RWPE2 (cell line): ENCODE measurements at regions not wholly inside any gene's neighbourhood (a gene's known extent, or its start where the extent isn't known, plus 50 kb on each side); places are given as distances from the start of the nearest gene placed in this dataset.
A peak's percentile ranks its signal among the peaks of the same experiment; 100 is the strongest.

Experiments used
- ATAC-seq: fragments of 200-7000 bp; cut with Tn5 transposase; 3 replicates; pipeline ENCODE4 v1.9.1; 2021; ENCODE audit warnings: low read depth
- DNase-seq: peaks from one replicate; pipeline ENCODE4 v3.0.0-alpha.2; 2020; ENCODE audit warnings: low spot score
- H3K27ac ChIP-seq: fragments of 450-650 bp; 2 replicates; pipeline ENCODE4 v1.5.1; 2017; ENCODE audit warnings: mild to moderate bottlenecking; ENCODE audit not compliant: poor library complexity, severe bottlenecking
- H3K27me3 ChIP-seq: fragments of 250-450 bp; sonication (Bioruptor Pico); 2 replicates; pipeline ENCODE4 v1.5.1; 2021; ENCODE audit warnings: mild to moderate bottlenecking, moderate library complexity; ENCODE audit not compliant: insufficient read depth, poor library complexity, severe bottlenecking
- H3K36me3 ChIP-seq: fragments of 250-450 bp; sonication (Bioruptor Pico); 2 replicates; pipeline ENCODE4 v1.5.1; 2020; ENCODE audit warnings: low read depth, mild to moderate bottlenecking, moderate library complexity
- H3K4me1 ChIP-seq: fragments of 250-450 bp; sonication (Bioruptor Pico); 2 replicates; pipeline ENCODE4 v1.5.1; 2021; ENCODE audit warnings: mild to moderate bottlenecking, moderate library complexity; ENCODE audit not compliant: insufficient read depth, poor library complexity, severe bottlenecking
- H3K4me3 ChIP-seq: fragments of 250-450 bp; sonication (Bioruptor Pico); 2 replicates; pipeline ENCODE4 v1.5.1; 2021; ENCODE audit warnings: mild to moderate bottlenecking, moderate library complexity; ENCODE audit not compliant: severe bottlenecking
- H3K9me3 ChIP-seq: fragments of 250-450 bp; sonication (Bioruptor Pico); 2 replicates; pipeline ENCODE4 v1.5.1; 2021; ENCODE audit warnings: mild to moderate bottlenecking, moderate library complexity; ENCODE audit not compliant: severe bottlenecking
- CTCF ChIP-seq: fragments of 450-650 bp; IDR thresholded peaks from one replicate; pipeline ENCODE4 v1.5.1; 2017; ENCODE audit warnings: mild to moderate bottlenecking, moderate library complexity; ENCODE audit not compliant: poor library complexity, severe bottlenecking

- Histone ChIP-seq H3K36me3 (no peaks in the 10 kb centered on the region), H3K27ac (no peak overlapping the region), H3K4me1 (no peaks in the 10 kb centered on the region), H3K4me3 (no peak overlapping the region), H3K27me3 (no peaks in the 10 kb centered on the region), H3K9me3 (no peaks in the 10 kb centered on the region)
- ATAC-seq (no peak), DNase-seq (no peak)
- no peak for TF ChIP-seq CTCF
These were observed 179.1 kb downstream of the NSUN3 start for GRCh38 chr3:94241986-94242385.

GRCh38 chr3:94246171-94246570, 183.3 kb downstream of the NSUN3 start:
- Histone ChIP-seq H3K27me3 (no peaks in the 10 kb centered on the region), H3K36me3 (no peaks in the 10 kb centered on the region)

GRCh38 chr3:94248042-94248441, 185.2 kb downstream of the NSUN3 start:
- DNase-seq (no peak), ATAC-seq (no peak)
- no peaks in the 10 kb centered on the region for H3K36me3 ChIP-seq
- H3K27ac ChIP-seq, result no peak overlapping the region
- peaks cover 3% of the 10 kb centered on the region for H3K27me3 ChIP-seq
- no peaks in the 10 kb centered on the region for H3K4me1 ChIP-seq
- no peaks in the 10 kb centered on the region for H3K9me3 ChIP-seq
- TF ChIP-seq CTCF, result no peak
- H3K4me3 ChIP-seq, result no peak overlapping the region

More at GRCh38 chr3:94246171-94246570, 183.3 kb downstream of the NSUN3 start:
- no peak overlapping the region for H3K27ac ChIP-seq
- ATAC-seq, result no peak
- H3K4me1 ChIP-seq, result no peaks in the 10 kb centered on the region
- no peak for DNase-seq
- no peak for TF ChIP-seq CTCF
- H3K9me3 ChIP-seq, result no peaks in the 10 kb centered on the region
- H3K4me3 ChIP-seq, result no peak overlapping the region

GRCh38 chr3:94249491-94250079, 186.7 kb downstream of the NSUN3 start:
- Histone ChIP-seq H3K36me3 (no peaks in the 10 kb centered on the region), H3K4me3 (no peak overlapping the region), H3K27ac (no peak overlapping the region), H3K4me1 (no peaks in the 10 kb centered on the region), H3K27me3 (peaks cover 3% of the 10 kb centered on the region), H3K9me3 (no peaks in the 10 kb centered on the region)
- ATAC-seq (peak; percentile 67), DNase-seq (no peak)
- TF ChIP-seq CTCF, result peak; percentile 90

- Histone ChIP-seq H3K9me3 (no peaks in the 10 kb centered on the region), H3K27me3 (peaks cover 3% of the 10 kb centered on the region), H3K4me1 (no peaks in the 10 kb centered on the region), H3K27ac (no peak overlapping the region), H3K4me3 (no peak overlapping the region), H3K36me3 (no peaks in the 10 kb centered on the region)
- ATAC-seq (no peak), DNase-seq (no peak)
- TF ChIP-seq CTCF, result no peak
These were observed 188.7 kb downstream of the NSUN3 start for GRCh38 chr3:94251566-94251965.
